IPS DF 6.9 (cell line): ENCODE measurements at regions not wholly inside any gene's neighbourhood (a gene's known extent, or its start where the extent isn't known, plus 50 kb on each side); places are given as distances from the start of the nearest gene placed in this dataset.

Experiments
- DNase-seq: peaks from one replicate; pipeline ENCODE4 v3.0.0-alpha.2; 2013; ENCODE audit warnings: low read depth, low spot score
- H3K27ac ChIP-seq: one replicate; pipeline ENCODE4 v1.5.1; 2013; ENCODE audit warnings: low read length, control low read depth
- H3K27me3 ChIP-seq: 2 replicates; pipeline ENCODE4 v1.6.1; 2013; ENCODE audit warnings: mild to moderate bottlenecking, low read length; ENCODE audit not compliant: control insufficient read depth, insufficient read depth
- H3K36me3 ChIP-seq: 2 replicates; pipeline ENCODE4 v1.6.1; 2013; ENCODE audit warnings: low read length; ENCODE audit not compliant: control insufficient read depth, insufficient read depth
- H3K4me1 ChIP-seq: 2 replicates; pipeline ENCODE4 v1.6.1; 2013; ENCODE audit warnings: low read length; ENCODE audit not compliant: control insufficient read depth, insufficient read depth
- H3K4me3 ChIP-seq: 2 replicates; pipeline ENCODE4 v1.5.1; 2013; ENCODE audit warnings: mild to moderate bottlenecking, low read length
- H3K9me3 ChIP-seq: 2 replicates; pipeline ENCODE4 v1.6.1; 2013; ENCODE audit warnings: low read length, inconsistent platforms; ENCODE audit not compliant: control insufficient read depth, insufficient read depth
- WGBS: extraction: QIAGEN DNeasy Blood & Tissue Kit; methylation state at CpG from one replicate; pipeline ENCODE4 v1.1.7; 2013; ENCODE audit warnings: mixed read lengths, missing lambda C conversion rate; ENCODE audit not compliant: insufficient read length, insufficient coverage; 5-methylcytosine and 5-hydroxymethylcytosine counted together

- no CpG with 5 or more reads among the region's 1 CpG for WGBS
- H3K4me1 ChIP-seq: no peaks in the 10 kb centered on the region
Measured at GRCh38 chr6:22794844-22795243, 225.5 kb downstream of the HDGFL1 start.

GRCh38 chr6:22800451-22800850 lies 231.1 kb downstream of the HDGFL1 start:
- Histone ChIP-seq H3K9me3 (no peaks in the 10 kb centered on the region), H3K4me3 (no peak overlapping the region), H3K4me1 (no peaks in the 10 kb centered on the region), H3K36me3 (no peaks in the 10 kb centered on the region), H3K27me3 (no peaks in the 10 kb centered on the region), H3K27ac (no peak overlapping the region)
- no peak for DNase-seq
- WGBS: no CpG with 5 or more reads among the region's 1 CpG

More at GRCh38 chr6:22794844-22795243, 225.5 kb downstream of the HDGFL1 start:
- no peaks in the 10 kb centered on the region for H3K9me3 ChIP-seq
- DNase-seq: no peak
- no peaks in the 10 kb centered on the region for H3K27me3 ChIP-seq
- no peak overlapping the region for H3K4me3 ChIP-seq
- no peaks in the 10 kb centered on the region for H3K36me3 ChIP-seq
- no peak overlapping the region for H3K27ac ChIP-seq

- no peak overlapping the region for H3K27ac ChIP-seq
- H3K4me3 ChIP-seq: no peak overlapping the region
- DNase-seq: no peak
- H3K9me3 ChIP-seq: no peaks in the 10 kb centered on the region
- no peaks in the 10 kb centered on the region for H3K4me1 ChIP-seq
- H3K36me3 ChIP-seq: no peaks in the 10 kb centered on the region
- no CpG with 5 or more reads among the region's 2 CpGs for WGBS
- no peaks in the 10 kb centered on the region for H3K27me3 ChIP-seq
Measured at GRCh38 chr6:22801831-22802230, 232.5 kb downstream of the HDGFL1 start.

- Histone ChIP-seq H3K27me3 (no peaks in the 10 kb centered on the region), H3K27ac (no peak overlapping the region), H3K36me3 (no peaks in the 10 kb centered on the region), H3K9me3 (no peaks in the 10 kb centered on the region), H3K4me3 (no peak overlapping the region), H3K4me1 (peaks cover 1% of the 10 kb centered on the region; the same call in 1 of the 2 replicates)
- DNase-seq: no peak
- no CpG with 5 or more reads among the region's 6 CpGs for WGBS
Measured at GRCh38 chr6:22804620-22805261, 235.4 kb downstream of the HDGFL1 start.

GRCh38 chr6:22807261-22807660 lies 237.9 kb downstream of the HDGFL1 start:
- Histone ChIP-seq H3K4me3 (no peak overlapping the region), H3K4me1 (peaks cover 1% of the 10 kb centered on the region; the same call in 1 of the 2 replicates), H3K9me3 (no peaks in the 10 kb centered on the region), H3K27ac (no peak overlapping the region), H3K27me3 (no peaks in the 10 kb centered on the region), H3K36me3 (no peaks in the 10 kb centered on the region)
- DNase-seq: no peak
- no CpG with 5 or more reads among the region's 1 CpG for WGBS

- Histone ChIP-seq H3K36me3 (no peaks in the 10 kb centered on the region), H3K4me1 (peaks cover 1% of the 10 kb centered on the region; the same call in 1 of the 2 replicates), H3K4me3 (no peak overlapping the region), H3K9me3 (no peaks in the 10 kb centered on the region), H3K27ac (no peak overlapping the region), H3K27me3 (no peaks in the 10 kb centered on the region)
- no CpG with 5 or more reads among the region's 3 CpGs for WGBS
- no peak for DNase-seq
Measured at GRCh38 chr6:22807818-22808217, 238.5 kb downstream of the HDGFL1 start.

- no peak overlapping the region for H3K4me3 ChIP-seq
- no peaks in the 10 kb centered on the region for H3K36me3 ChIP-seq
- WGBS: no CpG with 5 or more reads among the region's 1 CpG
- peaks cover 1% of the 10 kb centered on the region; the same call in 1 of the 2 replicates for H3K4me1 ChIP-seq
- no peak for DNase-seq
- no peak overlapping the region for H3K27ac ChIP-seq
- no peaks in the 10 kb centered on the region for H3K27me3 ChIP-seq
- H3K9me3 ChIP-seq: no peaks in the 10 kb centered on the region
Measured at GRCh38 chr6:22808466-22808865, 239.1 kb downstream of the HDGFL1 start.

- Histone ChIP-seq H3K27ac (no peak overlapping the region), H3K27me3 (no peaks in the 10 kb centered on the region), H3K9me3 (no peaks in the 10 kb centered on the region), H3K36me3 (no peaks in the 10 kb centered on the region), H3K4me3 (no peak overlapping the region), H3K4me1 (peaks cover 1% of the 10 kb centered on the region; the same call in 1 of the 2 replicates)
- WGBS: no CpG with 5 or more reads among the region's 1 CpG
- DNase-seq: no peak
Measured at GRCh38 chr6:22809370-22809769, 240.0 kb downstream of the HDGFL1 start.

- no peak overlapping the region for H3K4me3 ChIP-seq
- no peak overlapping the region for H3K27ac ChIP-seq
- H3K4me1 ChIP-seq: no peaks in the 10 kb centered on the region
- no peak for DNase-seq
- no CpG with 5 or more reads among the region's 1 CpG for WGBS
- H3K36me3 ChIP-seq: no peaks in the 10 kb centered on the region
- no peaks in the 10 kb centered on the region for H3K9me3 ChIP-seq
- no peaks in the 10 kb centered on the region for H3K27me3 ChIP-seq
Measured at GRCh38 chr6:22819209-22819608, 249.8 kb downstream of the HDGFL1 start.

GRCh38 chr6:22821664-22822320 lies 252.4 kb downstream of the HDGFL1 start:
- no peaks in the 10 kb centered on the region for H3K36me3 ChIP-seq
- no peaks in the 10 kb centered on the region for H3K27me3 ChIP-seq
- no peak for DNase-seq
- no peak overlapping the region for H3K4me3 ChIP-seq
- H3K9me3 ChIP-seq: no peaks in the 10 kb centered on the region
- 100% methylated on average over 1 of the region's 3 CpGs for WGBS
- H3K27ac ChIP-seq: no peak overlapping the region
- H3K4me1 ChIP-seq: no peaks in the 10 kb centered on the region

- WGBS: no CpG with 5 or more reads among the region's 3 CpGs
- H3K27ac ChIP-seq: no peak overlapping the region
- H3K36me3 ChIP-seq: no peaks in the 10 kb centered on the region
- no peaks in the 10 kb centered on the region; the same call in 1 of the 2 replicates for H3K4me1 ChIP-seq
- H3K4me3 ChIP-seq: no peak overlapping the region
- DNase-seq: no peak
- H3K27me3 ChIP-seq: no peaks in the 10 kb centered on the region
- no peaks in the 10 kb centered on the region for H3K9me3 ChIP-seq
Measured at GRCh38 chr6:22825210-22825609, 255.8 kb downstream of the HDGFL1 start.
